Activated naive CD8-positive, alpha-beta T cell (primary cell): ENCODE measurements at regions not wholly inside any gene's neighbourhood (a gene's known extent, or its start where the extent isn't known, plus 50 kb on each side); places are given as distances from the start of the nearest gene placed in this dataset.

Experiments used
- H3K27ac Mint-ChIP-seq: one replicate; pipeline ENCODE4 v1.8.0; 2021; ENCODE audit warnings: mixed read lengths
- H3K27me3 Mint-ChIP-seq: one replicate; pipeline ENCODE4 v1.8.0; 2021; ENCODE audit warnings: mixed read lengths
- H3K36me3 Mint-ChIP-seq: one replicate; pipeline ENCODE4 v1.8.0; 2021; ENCODE audit warnings: mixed read lengths
- H3K4me1 Mint-ChIP-seq: one replicate; pipeline ENCODE4 v1.8.0; 2021; ENCODE audit warnings: low read depth, mixed read lengths
- H3K4me3 Mint-ChIP-seq: one replicate; pipeline ENCODE4 v1.8.0; 2021; ENCODE audit warnings: mild to moderate bottlenecking, mixed read lengths
- H3K9me3 Mint-ChIP-seq: one replicate; pipeline ENCODE4 v1.8.0; 2021; ENCODE audit warnings: low read depth, mixed read lengths

- H3K4me3 Mint-ChIP-seq = no peak overlapping the region
- peaks cover 1% of the 10 kb centered on the region for H3K27me3 Mint-ChIP-seq
- no peak overlapping the region for H3K27ac Mint-ChIP-seq
- no peaks in the 10 kb centered on the region for H3K9me3 Mint-ChIP-seq
- no peaks in the 10 kb centered on the region for H3K4me1 Mint-ChIP-seq
- no peaks in the 10 kb centered on the region for H3K36me3 Mint-ChIP-seq
These were observed 294.6 kb downstream of the NUAK1 start for GRCh38 chr12:105843986-105844760.

- H3K27ac Mint-ChIP-seq = no peak overlapping the region
- no peaks in the 10 kb centered on the region for H3K9me3 Mint-ChIP-seq
- H3K36me3 Mint-ChIP-seq = no peaks in the 10 kb centered on the region
- no peaks in the 10 kb centered on the region for H3K4me1 Mint-ChIP-seq
- no peaks in the 10 kb centered on the region for H3K27me3 Mint-ChIP-seq
- no peak overlapping the region for H3K4me3 Mint-ChIP-seq
These were observed 292.4 kb downstream of the NUAK1 start for GRCh38 chr12:105846331-105846730.

GRCh38 chr12:105847068-105847467 lies 291.7 kb downstream of the NUAK1 start:
- Mint-ChIP-seq H3K27ac (no peak overlapping the region), H3K4me3 (no peak overlapping the region), H3K36me3 (no peaks in the 10 kb centered on the region), H3K27me3 (no peaks in the 10 kb centered on the region), H3K9me3 (no peaks in the 10 kb centered on the region), H3K4me1 (no peaks in the 10 kb centered on the region)

GRCh38 chr12:105848286-105848685 lies 290.5 kb downstream of the NUAK1 start:
- Mint-ChIP-seq H3K4me1 (no peaks in the 10 kb centered on the region), H3K36me3 (no peaks in the 10 kb centered on the region), H3K4me3 (no peak overlapping the region), H3K9me3 (no peaks in the 10 kb centered on the region), H3K27me3 (no peaks in the 10 kb centered on the region), H3K27ac (no peak overlapping the region)

GRCh38 chr12:105850103-105850968 lies 288.4 kb downstream of the NUAK1 start:
- Mint-ChIP-seq H3K27me3 (no peaks in the 10 kb centered on the region), H3K4me1 (no peaks in the 10 kb centered on the region), H3K36me3 (no peaks in the 10 kb centered on the region), H3K9me3 (no peaks in the 10 kb centered on the region), H3K4me3 (no peak overlapping the region), H3K27ac (no peak overlapping the region)

- H3K27me3 Mint-ChIP-seq = peaks cover 4% of the 10 kb centered on the region
- no peak overlapping the region for H3K27ac Mint-ChIP-seq
- H3K4me1 Mint-ChIP-seq = no peaks in the 10 kb centered on the region
- no peak overlapping the region for H3K4me3 Mint-ChIP-seq
- no peaks in the 10 kb centered on the region for H3K9me3 Mint-ChIP-seq
- no peaks in the 10 kb centered on the region for H3K36me3 Mint-ChIP-seq
These were observed 286.3 kb downstream of the NUAK1 start for GRCh38 chr12:105852496-105852895.

- Mint-ChIP-seq H3K36me3 (no peaks in the 10 kb centered on the region), H3K4me1 (no peaks in the 10 kb centered on the region), H3K9me3 (no peaks in the 10 kb centered on the region), H3K27ac (no peak overlapping the region), H3K27me3 (peaks cover 5% of the 10 kb centered on the region), H3K4me3 (no peak overlapping the region)
These were observed 285.8 kb downstream of the NUAK1 start for GRCh38 chr12:105852951-105853350.

- no peaks in the 10 kb centered on the region for H3K9me3 Mint-ChIP-seq
- no peak overlapping the region for H3K27ac Mint-ChIP-seq
- H3K36me3 Mint-ChIP-seq = no peaks in the 10 kb centered on the region
- peaks cover 5% of the 10 kb centered on the region for H3K27me3 Mint-ChIP-seq
- H3K4me1 Mint-ChIP-seq = no peaks in the 10 kb centered on the region
- no peak overlapping the region for H3K4me3 Mint-ChIP-seq
These were observed 284.7 kb downstream of the NUAK1 start for GRCh38 chr12:105854071-105854470.

GRCh38 chr12:105855361-105856047 lies 283.2 kb downstream of the NUAK1 start:
- Mint-ChIP-seq H3K4me3 (no peak overlapping the region), H3K4me1 (no peaks in the 10 kb centered on the region), H3K36me3 (no peaks in the 10 kb centered on the region)

GRCh38 chr12:105856048-105856405 lies 282.7 kb downstream of the NUAK1 start:
- Mint-ChIP-seq H3K36me3 (no peaks in the 10 kb centered on the region), H3K4me1 (no peaks in the 10 kb centered on the region), H3K9me3 (no peaks in the 10 kb centered on the region), H3K27me3 (peaks cover 5% of the 10 kb centered on the region), H3K4me3 (no peak overlapping the region), H3K27ac (no peak overlapping the region)

More at GRCh38 chr12:105855361-105856047, 283.2 kb downstream of the NUAK1 start:
- no peak overlapping the region for H3K27ac Mint-ChIP-seq
- H3K9me3 Mint-ChIP-seq = no peaks in the 10 kb centered on the region
- H3K27me3 Mint-ChIP-seq = peaks cover 5% of the 10 kb centered on the region

- Mint-ChIP-seq H3K9me3 (peaks cover 3% of the 10 kb centered on the region), H3K36me3 (no peaks in the 10 kb centered on the region), H3K27me3 (peaks cover 9% of the 10 kb centered on the region), H3K27ac (no peak overlapping the region), H3K4me1 (no peaks in the 10 kb centered on the region), H3K4me3 (no peak overlapping the region)
These were observed 279.6 kb downstream of the NUAK1 start for GRCh38 chr12:105858981-105859710.

- no peaks in the 10 kb centered on the region for H3K36me3 Mint-ChIP-seq
- H3K9me3 Mint-ChIP-seq = peaks cover 3% of the 10 kb centered on the region
- H3K27ac Mint-ChIP-seq = no peak overlapping the region
- H3K27me3 Mint-ChIP-seq = peaks cover 9% of the 10 kb centered on the region
- H3K4me1 Mint-ChIP-seq = no peaks in the 10 kb centered on the region
- no peak overlapping the region for H3K4me3 Mint-ChIP-seq
These were observed 278.1 kb downstream of the NUAK1 start for GRCh38 chr12:105860561-105861207.

GRCh38 chr12:105861227-105861626 lies 277.5 kb downstream of the NUAK1 start:
- H3K27ac Mint-ChIP-seq = no peak overlapping the region
- no peak overlapping the region for H3K4me3 Mint-ChIP-seq
- peaks cover 3% of the 10 kb centered on the region for H3K9me3 Mint-ChIP-seq
- H3K36me3 Mint-ChIP-seq = no peaks in the 10 kb centered on the region
- H3K4me1 Mint-ChIP-seq = no peaks in the 10 kb centered on the region
- peaks cover 9% of the 10 kb centered on the region for H3K27me3 Mint-ChIP-seq

- Mint-ChIP-seq H3K4me1 (no peaks in the 10 kb centered on the region), H3K4me3 (no peak overlapping the region), H3K27ac (no peak overlapping the region)
These were observed 276.5 kb downstream of the NUAK1 start for GRCh38 chr12:105862163-105862821.

More at GRCh38 chr12:105862163-105862821, 276.5 kb downstream of the NUAK1 start:
- Mint-ChIP-seq H3K36me3 (no peaks in the 10 kb centered on the region), H3K9me3 (peaks cover 3% of the 10 kb centered on the region), H3K27me3 (peaks cover 6% of the 10 kb centered on the region)
